GM12892 (cell line): ENCODE measurements at regions not wholly inside any gene's neighbourhood (a gene's known extent, or its start where the extent isn't known, plus 50 kb on each side); places are given as distances from the start of the nearest gene placed in this dataset.

Experiments used
- DNase-seq: peaks from one replicate; pipeline ENCODE4 v3.0.0; 2011; ENCODE audit not compliant: insufficient read length
- FAIRE-seq: peaks from 2 replicates; lab custom pipeline; 2011; peaks lifted over from hg19 to GRCh38; lab: Jason Lieb, UNC
- POLR2A ChIP-seq: IDR thresholded peaks from 2 replicates; pipeline ENCODE4 v1.6.1; 2011; ENCODE audit warnings: low read depth, low read length, control low read depth
- POLR2AphosphoS5 ChIP-seq: IDR thresholded peaks from 2 replicates; pipeline ENCODE4 v1.6.1; 2011; ENCODE audit warnings: low read depth, low read length, control low read depth
- TAF1 ChIP-seq: IDR thresholded peaks from 2 replicates; pipeline ENCODE4 v1.6.1; 2011; ENCODE audit warnings: low read depth, mild to moderate bottlenecking, control low read depth, low read length, borderline replicate concordance

DNA sequence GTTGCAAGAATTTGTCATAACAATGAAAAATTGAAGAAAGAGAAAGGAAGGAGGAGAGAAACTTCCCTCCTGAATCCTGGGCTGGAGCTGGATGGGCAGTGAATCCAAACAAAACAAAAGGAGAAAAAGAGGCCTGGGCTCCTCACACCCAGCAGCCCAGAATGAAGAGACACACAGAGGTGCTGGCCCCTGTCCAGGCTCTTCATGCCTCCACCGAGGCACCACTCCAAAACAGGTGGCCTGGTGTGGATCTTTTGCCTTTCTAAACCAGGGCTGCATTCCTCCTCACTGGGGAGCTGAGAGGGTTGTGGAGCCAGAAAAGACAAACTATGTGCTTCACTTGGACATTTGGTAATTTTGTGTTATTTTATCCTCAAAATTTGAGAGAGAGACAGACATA lies 76.0 kb downstream of the FAM124B start:
- TF ChIP-seq POLR2AphosphoS5 = no peak
- no peak for TF ChIP-seq POLR2A
- TF ChIP-seq TAF1 = no peak
- FAIRE-seq (no peak), DNase-seq (no peak)

- no peak for TF ChIP-seq POLR2AphosphoS5
- no peak for TF ChIP-seq POLR2A
- no peak for TF ChIP-seq TAF1
- no peak for DNase-seq
- FAIRE-seq = no peak
Observed at GRCh38 chr2:224324604-224325003, 77.3 kb downstream of the FAM124B start.

- FAIRE-seq (no peak), DNase-seq (no peak)
- TF ChIP-seq TAF1 (no peak), POLR2A (no peak), POLR2AphosphoS5 (no peak)
Observed at GRCh38 chr2:224320660-224321059, 81.2 kb downstream of the FAM124B start.

DNA sequence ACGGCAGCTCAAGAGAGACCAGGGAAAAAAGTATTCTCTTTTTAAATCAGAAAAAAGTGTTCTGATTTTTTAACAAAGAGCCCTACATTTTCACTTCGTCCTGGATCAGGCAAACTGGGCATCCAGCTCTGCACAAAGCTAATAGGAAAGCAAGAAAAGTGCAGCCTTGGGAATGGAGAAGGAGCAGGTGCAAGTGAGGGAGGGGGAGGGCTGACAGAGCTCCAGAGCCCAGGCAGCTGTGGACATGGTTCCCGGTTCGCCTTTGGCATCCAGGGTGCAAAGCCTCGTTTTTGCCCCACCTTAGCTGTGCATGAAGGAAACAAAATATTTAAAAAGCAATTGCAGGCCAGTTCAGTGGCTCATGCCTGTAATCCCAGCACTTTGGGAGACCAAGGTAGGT lies 82.2 kb downstream of the FAM124B start:
- FAIRE-seq = no peak
- TF ChIP-seq TAF1 = no peak
- no peak for TF ChIP-seq POLR2A
- no peak for TF ChIP-seq POLR2AphosphoS5

GRCh38 chr2:224312741-224313140 lies 89.2 kb downstream of the FAM124B start:
- DNase-seq (no peak), FAIRE-seq (no peak)
- TF ChIP-seq POLR2AphosphoS5 (no peak), POLR2A (no peak), TAF1 (no peak)

More for the DNA sequence above, 82.2 kb downstream of the FAM124B start:
- DNase-seq = no peak

- FAIRE-seq (no peak), DNase-seq (no peak)
- TF ChIP-seq TAF1 (no peak), POLR2AphosphoS5 (no peak), POLR2A (no peak)
Observed at GRCh38 chr2:224310943-224311625, 90.8 kb downstream of the FAM124B start.

DNA sequence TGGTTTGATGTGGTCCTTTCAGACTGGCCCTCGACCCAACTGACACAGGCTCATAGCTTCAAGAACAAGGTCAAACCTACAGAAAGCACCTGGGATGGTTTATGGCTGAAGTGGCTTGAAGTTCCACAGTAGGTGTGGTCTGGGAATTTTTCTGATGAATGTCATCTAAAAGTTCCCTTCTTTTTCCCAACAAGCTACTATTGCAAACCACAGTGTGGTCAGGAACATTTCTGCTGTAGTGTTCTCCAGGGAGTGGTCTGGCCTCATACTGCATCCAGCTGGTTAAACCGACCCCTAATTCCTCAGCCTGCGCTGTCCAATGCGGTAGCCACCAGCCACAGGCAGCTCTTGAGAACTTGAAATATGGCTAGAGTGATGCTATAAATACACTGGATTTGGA lies 92.7 kb downstream of the FAM124B start:
- FAIRE-seq (no peak), DNase-seq (no peak)
- TF ChIP-seq TAF1 (no peak), POLR2AphosphoS5 (no peak), POLR2A (no peak)

DNA sequence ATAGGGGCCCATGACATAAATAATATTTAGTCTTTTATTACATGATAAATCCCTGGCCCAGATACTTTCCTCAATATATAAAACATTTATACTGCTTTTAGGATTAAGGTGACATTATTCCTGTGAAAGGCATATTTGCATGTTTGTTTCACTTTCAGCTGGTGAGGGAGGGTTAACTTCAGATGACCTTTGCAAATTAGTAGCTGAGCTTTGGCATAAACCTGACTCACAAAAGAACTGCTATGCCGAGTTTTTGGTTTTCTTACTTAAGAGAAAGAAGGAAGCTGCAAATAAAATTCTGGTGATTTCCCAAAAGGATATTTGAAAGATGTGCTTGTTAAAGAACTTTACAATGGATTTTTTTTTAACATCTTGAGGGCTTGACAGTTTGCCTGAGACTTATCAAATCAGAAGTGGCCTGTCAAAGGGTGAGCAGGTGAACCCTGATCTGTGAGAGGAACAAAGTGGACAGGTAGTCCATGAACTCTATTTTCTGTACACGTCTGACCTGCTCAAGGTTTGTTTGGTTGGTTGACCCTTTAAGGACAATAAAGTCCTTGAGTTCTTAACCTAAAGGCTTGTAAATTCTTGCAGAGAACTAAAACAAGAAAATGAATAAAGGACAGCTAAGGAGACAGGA lies 93.5 kb downstream of the FAM124B start:
- TF ChIP-seq POLR2AphosphoS5 (no peak), TAF1 (no peak), POLR2A (no peak)
- DNase-seq (no peak), FAIRE-seq (peak; percentile 9)

DNA sequence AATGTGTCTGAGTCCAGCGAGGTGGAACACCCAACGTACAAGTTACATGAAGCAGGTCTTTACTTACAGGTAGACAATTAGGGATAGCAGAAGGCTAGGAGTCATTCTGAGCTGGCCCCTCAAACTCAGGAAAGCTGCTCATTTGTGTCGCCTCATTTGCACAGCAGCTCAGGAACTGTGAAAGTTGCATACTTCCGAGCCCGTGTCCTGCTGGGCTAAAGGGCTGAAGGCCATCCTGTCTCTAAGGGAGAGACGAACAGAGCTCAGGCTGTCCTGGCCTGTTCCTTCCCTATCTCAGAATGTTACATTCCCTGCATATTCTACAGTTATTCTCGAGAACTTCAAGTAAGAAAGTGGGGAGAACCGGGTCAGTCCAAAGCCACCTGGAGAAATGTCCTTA lies 99.0 kb downstream of the FAM124B start:
- FAIRE-seq (no peak), DNase-seq (no peak)
- TF ChIP-seq POLR2A (no peak), POLR2AphosphoS5 (no peak), TAF1 (no peak)

DNA sequence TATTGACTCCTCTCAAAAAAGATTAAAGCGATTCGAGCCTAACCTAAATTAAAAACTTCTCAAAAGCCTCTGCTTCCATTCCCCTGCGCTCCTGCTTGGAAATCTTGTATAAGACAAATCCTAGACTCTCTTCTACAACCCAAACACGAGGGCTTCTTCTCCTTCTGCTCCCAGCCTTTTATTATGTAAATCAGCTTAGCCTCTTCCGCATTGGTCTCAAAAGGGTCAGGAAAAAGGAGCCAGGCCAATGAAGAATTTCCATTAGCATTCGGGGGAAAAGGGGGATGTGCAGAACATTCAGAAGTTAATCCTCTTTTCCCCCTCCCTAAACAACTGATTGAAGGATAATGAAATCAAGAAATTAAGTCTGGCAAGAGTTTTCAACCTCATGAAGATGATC lies 107.9 kb downstream of the FAM124B start:
- no peak for TF ChIP-seq POLR2A
- DNase-seq = no peak
- FAIRE-seq = no peak

- DNase-seq (no peak), FAIRE-seq (no peak)
- no peak for TF ChIP-seq POLR2A
- TF ChIP-seq POLR2AphosphoS5 = no peak
- TF ChIP-seq TAF1 = no peak
Observed at GRCh38 chr2:224287531-224287930, 114.4 kb downstream of the FAM124B start.

DNA sequence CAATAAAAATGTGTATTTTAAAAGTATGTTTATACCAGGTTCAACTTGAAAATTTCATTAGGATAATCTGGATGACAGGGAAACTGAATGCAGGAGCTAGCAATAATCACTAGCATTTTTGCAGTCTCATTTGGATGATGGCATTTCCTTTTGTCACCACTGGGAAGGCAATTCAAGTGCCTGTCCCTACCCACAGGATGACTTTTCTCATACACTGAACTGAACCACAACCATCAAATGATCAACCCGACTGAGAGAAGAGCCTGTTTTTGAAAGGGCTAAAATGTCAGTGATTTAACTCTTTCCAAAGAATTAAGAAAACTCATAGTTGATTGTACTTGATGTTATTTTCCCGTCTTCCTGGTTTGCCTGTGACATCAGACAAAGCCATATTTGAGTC lies 115.0 kb downstream of the FAM124B start:
- DNase-seq (no peak), FAIRE-seq (no peak)
- no peak for TF ChIP-seq TAF1
- TF ChIP-seq POLR2A = no peak
- no peak for TF ChIP-seq POLR2AphosphoS5

DNA sequence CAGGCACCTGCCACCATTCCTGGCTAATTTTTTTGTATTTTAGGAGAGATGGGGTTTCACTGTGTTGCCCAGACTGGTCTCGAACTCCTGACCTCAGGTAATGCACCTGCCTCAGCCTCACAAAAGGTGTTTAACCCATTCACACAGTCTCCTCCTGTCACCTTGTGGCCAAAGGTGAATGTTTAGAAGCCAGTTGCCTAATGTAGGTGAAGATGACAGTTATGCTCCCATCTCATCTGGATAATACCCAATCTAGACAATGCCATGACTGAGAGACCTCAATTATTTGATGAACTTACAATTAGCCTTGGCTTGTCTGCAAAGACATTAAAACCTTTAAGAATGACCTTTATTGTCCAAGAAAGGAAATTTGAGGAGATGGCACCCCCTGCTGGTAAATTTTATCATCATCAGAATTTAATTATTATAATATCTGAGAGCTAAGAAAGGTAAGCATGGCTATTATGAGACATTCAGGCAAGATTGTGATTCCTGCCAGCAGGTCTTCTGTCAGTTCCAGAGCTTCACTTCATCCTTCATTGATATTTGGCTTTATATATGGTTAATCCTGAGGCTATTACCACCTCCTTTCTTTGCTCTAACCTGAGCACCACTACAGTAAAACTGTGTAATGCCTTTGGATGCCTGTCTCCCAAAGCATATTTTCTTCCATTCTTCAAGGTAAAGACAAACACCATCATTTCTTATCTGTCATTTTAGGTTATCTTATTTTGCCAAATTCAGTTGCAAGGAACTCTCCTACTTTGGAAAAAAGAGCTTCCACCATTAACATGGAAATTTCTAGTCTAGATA lies 117.6 kb downstream of the FAM124B start:
- FAIRE-seq (peak; percentile 27), DNase-seq (no peak)
- no peak for TF ChIP-seq TAF1
- TF ChIP-seq POLR2AphosphoS5 = no peak
- TF ChIP-seq POLR2A = no peak
